Activated CD8-positive, alpha-beta T cell treated with anti-CD3 and anti-CD28 coated beads for 36 hours (primary cell): ENCODE measurements at regions not wholly inside any gene's neighbourhood (a gene's known extent, or its start where the extent isn't known, plus 50 kb on each side); places are given as distances from the start of the nearest gene placed in this dataset.

ENCODE experiments used
- ATAC-seq: fragments of 200-7000 bp; cut with Tn5 transposase; one replicate; pipeline ENCODE4 v1.10.0; 2021; ENCODE audit warnings: mild to moderate bottlenecking, moderate library complexity
- CTCF ChIA-PET: fragments of 350-600 bp; sonication (Branson Sonifier 250); formaldehyde crosslinking; loops from one replicate; lab custom pipeline; 2021; ENCODE audit warnings: antibody characterized with exemption; lab: Charles Lee
- POLR2A ChIA-PET: fragments of 350-600 bp; sonication (Branson Sonifier 250); formaldehyde crosslinking; loops from one replicate; lab custom pipeline; 2021; ENCODE audit warnings: antibody characterized with exemption; lab: Charles Lee
- DNase-seq: peaks from one replicate; pipeline ENCODE4 v3.0.0-alpha.2; 2020
- H3K27ac Mint-ChIP-seq: one replicate; pipeline ENCODE4 v1.8.0; 2021; ENCODE audit warnings: mild to moderate bottlenecking, mixed read lengths
- H3K27me3 Mint-ChIP-seq: one replicate; pipeline ENCODE4 v1.8.0; 2021; ENCODE audit warnings: mixed read lengths
- H3K36me3 Mint-ChIP-seq: one replicate; pipeline ENCODE4 v1.8.0; 2021; ENCODE audit warnings: low read depth, mixed read lengths
- H3K4me1 Mint-ChIP-seq: one replicate; pipeline ENCODE4 v1.8.0; 2021; ENCODE audit warnings: low read depth, mixed read lengths
- H3K4me3 Mint-ChIP-seq: one replicate; pipeline ENCODE4 v1.8.0; 2021; ENCODE audit warnings: mild to moderate bottlenecking, moderate library complexity, mixed read lengths
- H3K9me3 Mint-ChIP-seq: one replicate; pipeline ENCODE4 v1.8.0; 2021; ENCODE audit warnings: mixed read lengths
- CTCF ChIP-seq: fragments of 200-600 bp; IDR thresholded peaks from one replicate; pipeline ENCODE4 v1.8.0; 2022; ENCODE audit warnings: antibody characterized with exemption, mild to moderate bottlenecking
- intact Hi-C: fragments of 100-400 bp; cut with micrococcal nuclease; formaldehyde crosslinking; loops from one replicate; pipeline ENCODE4 v1.10.0; 2022

- no peak for ATAC-seq
- intact Hi-C loops, result no loop called here
- no peak for TF ChIP-seq CTCF
- peaks cover 2% of the 10 kb centered on the region for H3K9me3 Mint-ChIP-seq
- DNase-seq, result no peak
- no peaks in the 10 kb centered on the region for H3K4me1 Mint-ChIP-seq
- no peaks in the 10 kb centered on the region for H3K36me3 Mint-ChIP-seq
- no peaks in the 10 kb centered on the region for H3K27me3 Mint-ChIP-seq
- H3K4me3 Mint-ChIP-seq, result no peak overlapping the region
- H3K27ac Mint-ChIP-seq, result no peak overlapping the region
- POLR2A ChIA-PET, result no interaction called here
- CTCF ChIA-PET, result no interaction called here
These were observed 297.4 kb downstream of the CALCRL start for GRCh38 chr2:187150670-187151069.

GRCh38 chr2:187148059-187148714 lies 299.2 kb upstream of the ZSWIM2 start:
- Mint-ChIP-seq H3K4me3 (no peak overlapping the region), H3K27ac (no peak overlapping the region), H3K9me3 (no peaks in the 10 kb centered on the region), H3K27me3 (no peaks in the 10 kb centered on the region), H3K4me1 (no peaks in the 10 kb centered on the region), H3K36me3 (no peaks in the 10 kb centered on the region)
- ChIA-PET POLR2A (no interaction called here), CTCF (no interaction called here)
- ATAC-seq (no peak), DNase-seq (no peak)
- intact Hi-C loops, result no loop called here
- TF ChIP-seq CTCF, result no peak

- H3K4me1 Mint-ChIP-seq, result no peaks in the 10 kb centered on the region
- no peaks in the 10 kb centered on the region for H3K36me3 Mint-ChIP-seq
- intact Hi-C loops, result no loop called here
- no peaks in the 10 kb centered on the region for H3K9me3 Mint-ChIP-seq
- ChIA-PET CTCF (no interaction called here), POLR2A (no interaction called here)
- H3K4me3 Mint-ChIP-seq, result no peak overlapping the region
- DNase-seq (no peak), ATAC-seq (no peak)
- H3K27ac Mint-ChIP-seq, result no peak overlapping the region
- no peak for TF ChIP-seq CTCF
- H3K27me3 Mint-ChIP-seq, result no peaks in the 10 kb centered on the region
These were observed 294.6 kb upstream of the ZSWIM2 start for GRCh38 chr2:187143537-187143936.

GRCh38 chr2:187139469-187139868 lies 290.5 kb upstream of the ZSWIM2 start:
- CTCF ChIA-PET, result no interaction called here
- no peak overlapping the region for H3K4me3 Mint-ChIP-seq
- no peak for ATAC-seq

GRCh38 chr2:187138265-187138664 lies 289.3 kb upstream of the ZSWIM2 start:
- Mint-ChIP-seq H3K27ac (no peak overlapping the region), H3K27me3 (no peaks in the 10 kb centered on the region), H3K4me3 (no peak overlapping the region), H3K36me3 (no peaks in the 10 kb centered on the region), H3K4me1 (no peaks in the 10 kb centered on the region), H3K9me3 (no peaks in the 10 kb centered on the region)
- DNase-seq, result no peak
- no peak for ATAC-seq
- ChIA-PET CTCF (no interaction called here), POLR2A (no interaction called here)
- intact Hi-C loops, result no loop called here
- no peak for TF ChIP-seq CTCF

More at GRCh38 chr2:187139469-187139868, 290.5 kb upstream of the ZSWIM2 start:
- Mint-ChIP-seq H3K27ac (no peak overlapping the region), H3K9me3 (no peaks in the 10 kb centered on the region), H3K36me3 (no peaks in the 10 kb centered on the region), H3K27me3 (no peaks in the 10 kb centered on the region), H3K4me1 (no peaks in the 10 kb centered on the region)
- no peak for DNase-seq
- TF ChIP-seq CTCF, result no peak
- POLR2A ChIA-PET, result no interaction called here
- intact Hi-C loops, result no loop called here
